Endodermal cell (in vitro differentiated cells): ENCODE measurements at regions not wholly inside any gene's neighbourhood (a gene's known extent, or its start where the extent isn't known, plus 50 kb on each side); places are given as distances from the start of the nearest gene placed in this dataset.

Experiments
- DNase-seq: peaks from one replicate; pipeline ENCODE4 v3.0.0-alpha.2; 2017
- H3K27ac ChIP-seq: 2 replicates; pipeline ENCODE4 v1.5.1; 2013; ENCODE audit warnings: mild to moderate bottlenecking, low read depth, low read length, moderate library complexity
- H3K27me3 ChIP-seq: 2 replicates; pipeline ENCODE4 v1.6.1; 2013; ENCODE audit warnings: mild to moderate bottlenecking, low read length, moderate library complexity; ENCODE audit not compliant: insufficient read depth, control insufficient read depth, poor library complexity, severe bottlenecking
- H3K36me3 ChIP-seq: 2 replicates; pipeline ENCODE4 v1.7.0; 2013; ENCODE audit warnings: mild to moderate bottlenecking, low read length, moderate library complexity; ENCODE audit not compliant: control insufficient read depth, insufficient read depth
- H3K4me1 ChIP-seq: one replicate; pipeline ENCODE4 v1.7.0; 2013; ENCODE audit warnings: low read length; ENCODE audit not compliant: control insufficient read depth, insufficient read depth
- H3K4me3 ChIP-seq: 2 replicates; pipeline ENCODE4 v1.5.1; 2013; ENCODE audit warnings: mild to moderate bottlenecking, low read length, moderate library complexity
- H3K9ac ChIP-seq: 2 replicates; pipeline ENCODE4 v1.6.1; 2013; ENCODE audit warnings: mild to moderate bottlenecking, low read length, moderate library complexity; ENCODE audit not compliant: poor library complexity, severe bottlenecking; ENCODE audit errors: extremely low read depth
- H3K9me3 ChIP-seq: 2 replicates; pipeline ENCODE4 v1.6.1; 2013; ENCODE audit warnings: mild to moderate bottlenecking, low read length, moderate library complexity; ENCODE audit not compliant: control insufficient read depth
- H3K27ac Mint-ChIP-seq: 2 replicates; pipeline ENCODE4 v1.8.0; 2020; ENCODE audit warnings: mixed read lengths
- H3K27me3 Mint-ChIP-seq: 2 replicates; pipeline ENCODE4 v1.8.0; 2021; ENCODE audit warnings: mild to moderate bottlenecking, mixed read lengths; ENCODE audit not compliant: insufficient read depth
- H3K36me3 Mint-ChIP-seq: 2 replicates; pipeline ENCODE4 v1.8.0; 2020; ENCODE audit warnings: low read depth, mixed read lengths
- H3K4me1 Mint-ChIP-seq: 2 replicates; pipeline ENCODE4 v1.8.0; 2020; ENCODE audit warnings: mixed read lengths
- H3K4me3 Mint-ChIP-seq: 2 replicates; pipeline ENCODE4 v1.8.0; 2020; ENCODE audit warnings: mild to moderate bottlenecking, moderate library complexity, mixed read lengths
- H3K9me3 Mint-ChIP-seq: 2 replicates; pipeline ENCODE4 v1.8.0; 2020; ENCODE audit warnings: mild to moderate bottlenecking, mixed read lengths
- CTCF ChIP-seq: fragments of 200-600 bp; sonication (generic); conservative IDR thresholded peaks from 2 replicates; pipeline ENCODE4 v1.5.0; 2021; ENCODE audit warnings: antibody characterized with exemption, mild to moderate bottlenecking
- WGBS, 2 experiments: methylation state at CpG; one replicate each; pipeline versions ENCODE4 v1.1.5 to v1.1.7; 2013; ENCODE audit warnings: missing lambda C conversion rate in 2 of 2, mixed read lengths in 1 of 2; ENCODE audit not compliant: insufficient coverage in 1 of 2, insufficient read length in 1 of 2; 5-methylcytosine and 5-hydroxymethylcytosine counted together

GRCh38 chr11:112631333-112631732 is 329.9 kb upstream of the NCAM1 start:
- no peak overlapping the region for H3K27ac ChIP-seq
- TF ChIP-seq CTCF = no peak
- no peaks in the 10 kb centered on the region for H3K4me1 ChIP-seq
- H3K27me3 ChIP-seq = no peaks in the 10 kb centered on the region
- no peak overlapping the region for H3K27ac Mint-ChIP-seq
- H3K4me3 ChIP-seq = no peak overlapping the region
- H3K4me3 Mint-ChIP-seq = no peak overlapping the region
- H3K36me3 Mint-ChIP-seq = no peaks in the 10 kb centered on the region
- H3K9me3 Mint-ChIP-seq = no peaks in the 10 kb centered on the region
- DNase-seq = no peak
- peaks cover 5% of the 10 kb centered on the region for H3K27me3 Mint-ChIP-seq
- peaks cover 4% of the 10 kb centered on the region for H3K4me1 Mint-ChIP-seq
- H3K36me3 ChIP-seq = no peaks in the 10 kb centered on the region
- H3K9ac ChIP-seq = no peak overlapping the region
- H3K9me3 ChIP-seq = no peaks in the 10 kb centered on the region

- Histone ChIP-seq H3K27ac (no peak overlapping the region), H3K27me3 (no peaks in the 10 kb centered on the region), H3K36me3 (no peaks in the 10 kb centered on the region), H3K4me1 (no peaks in the 10 kb centered on the region), H3K9me3 (no peaks in the 10 kb centered on the region), H3K9ac (no peak overlapping the region), H3K4me3 (no peak overlapping the region)
- no peak overlapping the region for H3K4me3 Mint-ChIP-seq
- no peak for DNase-seq
- 91 to 100% methylated on average over 2 to 5 of the region's 5 CpGs for WGBS, 2 experiments
- no peaks in the 10 kb centered on the region for H3K36me3 Mint-ChIP-seq
- TF ChIP-seq CTCF = no peak
- no peak overlapping the region for H3K27ac Mint-ChIP-seq
- peaks cover 4% of the 10 kb centered on the region for H3K4me1 Mint-ChIP-seq
- H3K9me3 Mint-ChIP-seq = no peaks in the 10 kb centered on the region
- peaks cover 2% of the 10 kb centered on the region for H3K27me3 Mint-ChIP-seq
Observed at GRCh38 chr11:112632866-112633505, 328.2 kb upstream of the NCAM1 start.

GRCh38 chr11:112634551-112634950 is 326.7 kb upstream of the NCAM1 start:
- H3K4me1 ChIP-seq = no peaks in the 10 kb centered on the region
- 42 to 62% methylated on average over 6 of the region's 6 CpGs for WGBS, 2 experiments
- H3K27ac ChIP-seq = no peak overlapping the region

More at GRCh38 chr11:112634551-112634950, 326.7 kb upstream of the NCAM1 start:
- peaks cover 6% of the 10 kb centered on the region for H3K9me3 Mint-ChIP-seq
- H3K27me3 Mint-ChIP-seq = peaks cover 2% of the 10 kb centered on the region
- no peak for DNase-seq
- H3K4me1 Mint-ChIP-seq = peaks cover 4% of the 10 kb centered on the region
- Histone ChIP-seq H3K9ac (no peak overlapping the region), H3K36me3 (no peaks in the 10 kb centered on the region), H3K27me3 (no peaks in the 10 kb centered on the region), H3K9me3 (peaks cover 5% of the 10 kb centered on the region), H3K4me3 (no peak overlapping the region)
- TF ChIP-seq CTCF = no peak
- H3K36me3 Mint-ChIP-seq = no peaks in the 10 kb centered on the region
- H3K4me3 Mint-ChIP-seq = no peak overlapping the region
- H3K27ac Mint-ChIP-seq = no peak overlapping the region
